GM21360 (cell line): ENCODE measurements at regions not wholly inside any gene's neighbourhood (a gene's known extent, or its start where the extent isn't known, plus 50 kb on each side); places are given as distances from the start of the nearest gene placed in this dataset.

Experiments used
- ATAC-seq: cut with Tn5 transposase; IDR thresholded peaks from one replicate; pipeline ENCODE4 v1.9.1; 2021; ENCODE audit warnings: mild to moderate bottlenecking, moderate library complexity; ENCODE audit not compliant: unreplicated experiment

- no peak for ATAC-seq
Observed at GRCh38 chr11:90912631-90913030, 689.8 kb upstream of the CHORDC1 start.

GRCh38 chr11:90911192-90911591 is 688.3 kb upstream of the CHORDC1 start:
- no peak for ATAC-seq

GRCh38 chr11:90908074-90908473 is 685.2 kb upstream of the CHORDC1 start:
- ATAC-seq: no peak

- no peak for ATAC-seq
Observed at GRCh38 chr11:90895850-90896249, 673.0 kb upstream of the CHORDC1 start.

- ATAC-seq: no peak
Observed at GRCh38 chr11:90890347-90890746, 667.5 kb upstream of the CHORDC1 start.

GRCh38 chr11:90884181-90884580 is 661.3 kb upstream of the CHORDC1 start:
- no peak for ATAC-seq

GRCh38 chr11:90874986-90875385 is 652.1 kb upstream of the CHORDC1 start:
- no peak for ATAC-seq

- no peak for ATAC-seq
Observed at GRCh38 chr11:90874281-90874680, 651.4 kb upstream of the CHORDC1 start.

- no peak for ATAC-seq
Observed at GRCh38 chr11:90867416-90867815, 644.6 kb upstream of the CHORDC1 start.

GRCh38 chr11:90856790-90857189 is 633.9 kb upstream of the CHORDC1 start:
- ATAC-seq: no peak

GRCh38 chr11:90855531-90855930 is 632.7 kb upstream of the CHORDC1 start:
- ATAC-seq: no peak

- no peak for ATAC-seq
Observed at GRCh38 chr11:90851196-90851595, 628.3 kb upstream of the CHORDC1 start.

- ATAC-seq: no peak
Observed at GRCh38 chr11:90849312-90849711, 626.5 kb upstream of the CHORDC1 start.

- no peak for ATAC-seq
Observed at GRCh38 chr11:90847268-90847886, 624.5 kb upstream of the CHORDC1 start.

- ATAC-seq: no peak
Observed at GRCh38 chr11:90846628-90847027, 623.8 kb upstream of the CHORDC1 start.

GRCh38 chr11:90845799-90846198 is 623.0 kb upstream of the CHORDC1 start:
- ATAC-seq: no peak

GRCh38 chr11:90845126-90845525 is 622.3 kb upstream of the CHORDC1 start:
- no peak for ATAC-seq

GRCh38 chr11:90844041-90844440 is 621.2 kb upstream of the CHORDC1 start:
- ATAC-seq: no peak

- ATAC-seq: no peak
Observed at GRCh38 chr11:90842681-90843080, 619.8 kb upstream of the CHORDC1 start.

GRCh38 chr11:90840071-90840470 is 617.2 kb upstream of the CHORDC1 start:
- ATAC-seq: no peak

GRCh38 chr11:90836031-90836430 is 613.2 kb upstream of the CHORDC1 start:
- ATAC-seq: no peak

- ATAC-seq: no peak
Observed at GRCh38 chr11:90823446-90823845, 600.6 kb upstream of the CHORDC1 start.

GRCh38 chr11:90822996-90823395 is 600.1 kb upstream of the CHORDC1 start:
- ATAC-seq: no peak
